Lower leg skin (tissue), 3 donors: ENCODE measurements at regions not wholly inside any gene's neighbourhood (a gene's known extent, or its start where the extent isn't known, plus 50 kb on each side); places are given as distances from the start of the nearest gene placed in this dataset.

Experiments used
- CTCF ChIP-seq, 3 donors: fragments of 450-650 bp; IDR thresholded peaks; one replicate each; pipeline ENCODE4 v1.5.1; 2016; ENCODE audit warnings: antibody characterized with exemption in 3 of 3, mild to moderate bottlenecking in 3 of 3, moderate library complexity in 2 of 3
- POLR2A ChIP-seq, 2 donors: fragments of 450-650 bp; IDR thresholded peaks; one replicate each; pipeline ENCODE4 v1.6.1; 2016 to 2017; ENCODE audit warnings: antibody characterized with exemption in 2 of 2, mild to moderate bottlenecking in 1 of 2, moderate library complexity in 1 of 2

- TF ChIP-seq POLR2A (IDR thresholded peaks at IDR 0.05) (no peak), CTCF (IDR thresholded peaks at IDR 0.05) (no peak)
These were observed 237.8 kb downstream of the TUBA3C start for GRCh38 chr13:18943721-18944391.
